ENCODE measurements at regions not wholly inside any gene's neighbourhood (a gene's known extent, or its start where the extent isn't known, plus 50 kb on each side); places are given as distances from the start of the nearest gene placed in this dataset.

GRCh38 chr2:187274146-187274545 is 173.9 kb downstream of the CALCRL start:
- DNase-seq (ENCODE audit: low spot score), result no peak

GRCh38 chr2:187272255-187272654 is 175.8 kb downstream of the CALCRL start:
- no peak for DNase-seq (ENCODE audit: low spot score)

GRCh38 chr2:187271825-187272224 is 176.2 kb downstream of the CALCRL start:
- no peak for DNase-seq (ENCODE audit: low spot score)

- no peak for DNase-seq (ENCODE audit: low spot score)
Measured at GRCh38 chr2:187266645-187267044, 181.4 kb downstream of the CALCRL start.

- DNase-seq (ENCODE audit: low spot score), result no peak
Measured at GRCh38 chr2:187266147-187266546, 181.9 kb downstream of the CALCRL start.

GRCh38 chr2:187264612-187265011 is 183.4 kb downstream of the CALCRL start:
- no peak for DNase-seq (ENCODE audit: low spot score)

GRCh38 chr2:187263675-187264560 is 184.1 kb downstream of the CALCRL start:
- no peak for DNase-seq (ENCODE audit: low spot score)

GRCh38 chr2:187261705-187262104 is 186.3 kb downstream of the CALCRL start:
- no peak for DNase-seq (ENCODE audit: low spot score)

- DNase-seq (ENCODE audit: low spot score), result no peak
Measured at GRCh38 chr2:187252063-187252462, 196.0 kb downstream of the CALCRL start.

GRCh38 chr2:187250137-187250536 is 197.9 kb downstream of the CALCRL start:
- no peak for DNase-seq (ENCODE audit: low spot score)

- no peak for DNase-seq (ENCODE audit: low spot score)
Measured at GRCh38 chr2:187233811-187234210, 214.2 kb downstream of the CALCRL start.

GRCh38 chr2:187232749-187233148 is 215.3 kb downstream of the CALCRL start:
- DNase-seq (ENCODE audit: low spot score), result no peak

- DNase-seq (ENCODE audit: low spot score), result no peak
Measured at GRCh38 chr2:187230088-187230487, 218.0 kb downstream of the CALCRL start.

GRCh38 chr2:187228986-187229385 is 219.1 kb downstream of the CALCRL start:
- no peak for DNase-seq (ENCODE audit: low spot score)

GRCh38 chr2:187224989-187225388 is 223.1 kb downstream of the CALCRL start:
- DNase-seq (ENCODE audit: low spot score), result no peak

- DNase-seq (ENCODE audit: low spot score), result no peak
Measured at GRCh38 chr2:187220071-187220470, 228.0 kb downstream of the CALCRL start.

GRCh38 chr2:187215532-187216240 is 232.4 kb downstream of the CALCRL start:
- no peak for DNase-seq (ENCODE audit: low spot score)

GRCh38 chr2:187214306-187214705 is 233.7 kb downstream of the CALCRL start:
- no peak for DNase-seq (ENCODE audit: low spot score)

- no peak for DNase-seq (ENCODE audit: low spot score)
Measured at GRCh38 chr2:187213798-187214197, 234.3 kb downstream of the CALCRL start.

GRCh38 chr2:187210726-187211125 is 237.3 kb downstream of the CALCRL start:
- no peak for DNase-seq (ENCODE audit: low spot score)

GRCh38 chr2:187208199-187208785 is 239.8 kb downstream of the CALCRL start:
- no peak for DNase-seq (ENCODE audit: low spot score)

- no peak for DNase-seq (ENCODE audit: low spot score)
Measured at GRCh38 chr2:187207126-187207525, 240.9 kb downstream of the CALCRL start.

All from mesenteric fat pad (tissue), 1 donor.